Neural progenitor cell (in vitro differentiated cells): ENCODE measurements at regions not wholly inside any gene's neighbourhood (a gene's known extent, or its start where the extent isn't known, plus 50 kb on each side); places are given as distances from the start of the nearest gene placed in this dataset.
A peak's percentile ranks its signal among the peaks of the same experiment; 100 is the strongest.

Experiments used
- DNase-seq: peaks from one replicate; pipeline ENCODE4 v3.0.0-alpha.2; 2016; ENCODE audit warnings: low spot score
- H2AFZ ChIP-seq: fragments of 200-600 bp; sonication (generic); replicated peaks from 2 replicates; pipeline ENCODE4 v1.6.1; 2016; ENCODE audit warnings: antibody characterized with exemption
- H3F3A ChIP-seq: fragments of 200-600 bp; sonication (generic); 2 replicates; pipeline ENCODE4 v1.6.1; 2016; ENCODE audit warnings: antibody characterized with exemption, low read depth
- H3K27ac ChIP-seq: fragments of 200-600 bp; sonication (generic); 2 replicates; pipeline ENCODE4 v1.5.1; 2016; ENCODE audit warnings: mild to moderate bottlenecking
- H3K27me3 ChIP-seq: fragments of 200-600 bp; sonication (generic); 2 replicates; pipeline ENCODE4 v1.6.1; 2016; ENCODE audit warnings: mild to moderate bottlenecking, moderate library complexity
- H3K36me3 ChIP-seq: fragments of 200-600 bp; sonication (generic); 2 replicates; pipeline ENCODE4 v1.5.1; 2016
- H3K4me1 ChIP-seq: fragments of 200-600 bp; sonication (generic); 2 replicates; pipeline ENCODE4 v1.6.1; 2016; ENCODE audit warnings: mixed run types
- H3K4me2 ChIP-seq: fragments of 200-600 bp; sonication (generic); 2 replicates; pipeline ENCODE4 v1.6.1; 2016
- H3K4me3 ChIP-seq: fragments of 200-600 bp; sonication (generic); 2 replicates; pipeline ENCODE4 v1.5.1; 2016
- H3K79me2 ChIP-seq: fragments of 200-600 bp; sonication (generic); 2 replicates; pipeline ENCODE4 v1.6.1; 2016; ENCODE audit warnings: low read depth
- H3K9ac ChIP-seq: fragments of 200-600 bp; sonication (generic); 2 replicates; pipeline ENCODE4 v1.6.1; 2016
- H3K9me3 ChIP-seq: fragments of 200-600 bp; sonication (generic); 2 replicates; pipeline ENCODE4 v1.5.1; 2016; ENCODE audit warnings: low read depth
- H4K20me1 ChIP-seq: fragments of 200-600 bp; sonication (generic); 2 replicates; pipeline ENCODE4 v1.6.1; 2016; ENCODE audit warnings: low read depth
- H3K27ac Mint-ChIP-seq: 3 replicates; pipeline ENCODE4 v1.8.0; 2021; ENCODE audit warnings: mixed read lengths
- H3K27me3 Mint-ChIP-seq: 2 replicates; pipeline ENCODE4 v1.8.0; 2022; ENCODE audit warnings: low read depth, mild to moderate bottlenecking, inconsistent platforms, moderate library complexity, mixed read lengths; ENCODE audit not compliant: insufficient read depth
- H3K36me3 Mint-ChIP-seq: 3 replicates; pipeline ENCODE4 v1.8.0; 2021; ENCODE audit warnings: mixed read lengths
- H3K4me1 Mint-ChIP-seq: 3 replicates; pipeline ENCODE4 v1.8.0; 2021; ENCODE audit warnings: mixed read lengths
- H3K4me3 Mint-ChIP-seq: 3 replicates; pipeline ENCODE4 v1.8.0; 2021; ENCODE audit warnings: mild to moderate bottlenecking, moderate library complexity, mixed read lengths
- H3K9me3 Mint-ChIP-seq: 3 replicates; pipeline ENCODE4 v1.8.0; 2020; ENCODE audit warnings: mixed read lengths
- EZH2 ChIP-seq: fragments of 200-600 bp; sonication (generic); IDR thresholded peaks from 2 replicates; pipeline ENCODE4 v1.6.1; 2017; ENCODE audit warnings: antibody characterized with exemption, mild to moderate bottlenecking, moderate library complexity
- EZH2phosphoT487 ChIP-seq: fragments of 200-600 bp; sonication (generic); IDR thresholded peaks from 2 replicates; pipeline ENCODE4 v1.6.1; 2017; ENCODE audit warnings: antibody characterized with exemption
- TF ChIP-seq, protein P1 (sequence below): fragments of 200-600 bp; sonication (generic); IDR thresholded peaks from 2 replicates; pipeline ENCODE4 v1.5.1; 2017; ENCODE audit warnings: antibody characterized with exemption, mild to moderate bottlenecking

DNA sequence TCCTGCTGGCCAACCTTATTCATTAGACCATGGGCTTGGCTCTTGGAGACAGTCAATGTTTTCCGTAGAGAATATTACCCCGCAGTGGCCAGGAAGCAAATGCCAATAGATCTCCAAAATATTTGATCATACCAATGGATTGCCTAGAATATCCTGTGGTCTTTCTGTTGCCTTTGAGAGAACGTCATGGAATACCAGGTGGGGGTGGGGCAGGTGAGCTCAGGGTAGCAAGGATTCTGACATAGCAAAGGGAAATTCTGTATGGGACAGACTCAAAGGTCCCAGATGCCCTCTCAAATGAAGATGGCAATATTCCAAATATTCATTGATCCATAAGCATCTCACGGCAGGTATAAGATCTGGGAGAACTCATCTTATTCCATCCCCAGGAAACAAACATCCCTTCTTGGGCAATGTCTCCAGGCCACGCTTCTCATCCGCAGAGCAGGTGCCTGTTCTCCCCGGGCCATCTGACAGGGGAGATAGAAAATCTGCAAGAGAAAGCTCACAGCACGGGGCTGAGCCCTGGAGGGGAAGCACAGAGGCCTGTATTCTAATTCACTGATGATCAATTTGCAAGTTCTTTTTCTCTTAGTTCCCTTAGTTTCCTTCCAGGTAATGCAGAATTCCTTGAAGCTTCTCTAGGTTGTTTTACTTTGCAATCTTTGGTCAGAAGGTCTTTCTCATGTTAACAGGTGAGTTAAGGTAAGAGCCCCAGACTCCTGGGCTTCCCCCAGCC lies 69.6 kb upstream of the TSHZ3 start:
- H3K4me1 ChIP-seq = peaks cover 28% of the 10 kb centered on the region
- H3K36me3 ChIP-seq = no peaks in the 10 kb centered on the region
- H3K27me3 ChIP-seq = peaks cover 26% of the 10 kb centered on the region
- no peak overlapping the region for H3K4me3 ChIP-seq
- Mint-ChIP-seq H3K9me3 (no peaks in the 10 kb centered on the region), H3K4me1 (peaks cover 20% of the 10 kb centered on the region), H3K4me3 (no peak overlapping the region), H3K27me3 (peaks cover 8% of the 10 kb centered on the region), H3K27ac (no peak overlapping the region), H3K36me3 (no peaks in the 10 kb centered on the region)
- no peak for DNase-seq
- H3K4me2 ChIP-seq = no peak overlapping the region
- H3K9me3 ChIP-seq = no peaks in the 10 kb centered on the region
- no peaks in the 10 kb centered on the region for H3K79me2 ChIP-seq
- H3F3A ChIP-seq = peaks cover 12% of the 10 kb centered on the region
- no peaks in the 10 kb centered on the region for H4K20me1 ChIP-seq
- no peak for TF ChIP-seq EZH2
- TF ChIP-seq, protein P1, sequence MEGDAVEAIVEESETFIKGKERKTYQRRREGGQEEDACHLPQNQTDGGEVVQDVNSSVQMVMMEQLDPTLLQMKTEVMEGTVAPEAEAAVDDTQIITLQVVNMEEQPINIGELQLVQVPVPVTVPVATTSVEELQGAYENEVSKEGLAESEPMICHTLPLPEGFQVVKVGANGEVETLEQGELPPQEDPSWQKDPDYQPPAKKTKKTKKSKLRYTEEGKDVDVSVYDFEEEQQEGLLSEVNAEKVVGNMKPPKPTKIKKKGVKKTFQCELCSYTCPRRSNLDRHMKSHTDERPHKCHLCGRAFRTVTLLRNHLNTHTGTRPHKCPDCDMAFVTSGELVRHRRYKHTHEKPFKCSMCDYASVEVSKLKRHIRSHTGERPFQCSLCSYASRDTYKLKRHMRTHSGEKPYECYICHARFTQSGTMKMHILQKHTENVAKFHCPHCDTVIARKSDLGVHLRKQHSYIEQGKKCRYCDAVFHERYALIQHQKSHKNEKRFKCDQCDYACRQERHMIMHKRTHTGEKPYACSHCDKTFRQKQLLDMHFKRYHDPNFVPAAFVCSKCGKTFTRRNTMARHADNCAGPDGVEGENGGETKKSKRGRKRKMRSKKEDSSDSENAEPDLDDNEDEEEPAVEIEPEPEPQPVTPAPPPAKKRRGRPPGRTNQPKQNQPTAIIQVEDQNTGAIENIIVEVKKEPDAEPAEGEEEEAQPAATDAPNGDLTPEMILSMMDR = no peak
- no peak for TF ChIP-seq EZH2phosphoT487
- no peak overlapping the region for H3K9ac ChIP-seq
- no peak overlapping the region for H2AFZ ChIP-seq
- no peak overlapping the region for H3K27ac ChIP-seq

DNA sequence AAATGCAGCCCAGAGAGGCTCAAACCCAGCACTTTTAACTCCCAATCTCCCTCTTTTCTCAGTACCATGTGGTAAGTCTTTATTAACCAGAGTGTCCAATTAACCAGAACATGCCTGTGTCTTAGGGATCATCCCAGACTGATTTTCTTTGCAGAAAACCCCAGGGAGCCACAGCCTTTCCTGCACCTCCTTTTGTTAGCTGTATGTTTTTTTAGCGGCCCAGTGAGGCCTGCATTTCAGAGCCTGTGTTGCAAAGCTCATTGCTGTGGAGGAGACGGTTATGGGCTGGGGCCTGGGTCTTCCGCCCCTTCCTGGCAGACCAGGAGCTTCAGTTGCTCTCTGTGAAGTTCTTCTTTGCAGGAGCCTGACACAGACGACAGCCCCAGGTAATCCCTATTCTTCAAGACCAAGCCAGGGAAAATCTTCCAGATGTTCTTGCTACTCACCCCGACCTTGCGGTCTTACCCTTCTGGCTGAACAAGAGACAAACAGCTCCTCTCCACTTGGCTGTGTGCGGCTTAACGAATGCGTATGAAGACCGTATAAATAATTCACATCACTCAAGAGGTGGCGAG lies 70.7 kb upstream of the TSHZ3 start:
- H3K27ac Mint-ChIP-seq = no peak overlapping the region
- no peak overlapping the region for H3K4me3 Mint-ChIP-seq

DNA sequence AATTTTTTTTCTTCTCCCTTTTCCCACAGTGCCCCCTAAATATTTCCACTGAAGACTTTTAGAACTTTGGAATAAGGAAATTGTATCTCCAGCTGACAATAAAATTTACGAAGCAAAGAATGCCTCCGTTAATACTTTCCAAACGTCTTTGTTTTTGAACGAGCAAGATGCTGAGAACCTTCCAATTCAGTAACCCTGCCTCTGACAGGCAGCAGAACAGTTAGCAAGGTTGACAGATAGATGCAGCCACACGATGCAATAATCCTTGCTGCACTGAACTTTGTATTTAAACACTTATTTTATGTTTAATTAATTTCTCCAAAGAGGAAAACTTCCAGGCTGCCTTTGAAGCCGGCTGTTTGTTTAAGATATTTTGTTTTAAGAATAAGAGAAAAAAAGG lies 71.8 kb upstream of the TSHZ3 start:
- no peak for TF ChIP-seq EZH2phosphoT487
- Histone ChIP-seq H3K4me1 (peaks cover 40% of the 10 kb centered on the region), H3K27ac (no peak overlapping the region), H3K9ac (no peak overlapping the region), H2AFZ (no peak overlapping the region), H3F3A (peaks cover 15% of the 10 kb centered on the region), H4K20me1 (no peaks in the 10 kb centered on the region), H3K9me3 (no peaks in the 10 kb centered on the region), H3K27me3 (peaks cover 30% of the 10 kb centered on the region), H3K4me3 (no peak overlapping the region), H3K36me3 (no peaks in the 10 kb centered on the region), H3K4me2 (no peak overlapping the region), H3K79me2 (no peaks in the 10 kb centered on the region)
- H3K36me3 Mint-ChIP-seq = no peaks in the 10 kb centered on the region
- H3K9me3 Mint-ChIP-seq = no peaks in the 10 kb centered on the region
- no peak overlapping the region for H3K27ac Mint-ChIP-seq
- H3K27me3 Mint-ChIP-seq = peaks cover 6% of the 10 kb centered on the region
- H3K4me3 Mint-ChIP-seq = no peak overlapping the region
- no peak for DNase-seq
- peaks cover 20% of the 10 kb centered on the region for H3K4me1 Mint-ChIP-seq

More for the DNA sequence above, 70.7 kb upstream of the TSHZ3 start:
- DNase-seq = peak; percentile 55
- Histone ChIP-seq H2AFZ (no peak overlapping the region), H3F3A (peaks cover 14% of the 10 kb centered on the region), H3K79me2 (no peaks in the 10 kb centered on the region), H3K4me1 (peaks cover 33% of the 10 kb centered on the region), H4K20me1 (no peaks in the 10 kb centered on the region), H3K27me3 (peaks cover 26% of the 10 kb centered on the region), H3K36me3 (no peaks in the 10 kb centered on the region), H3K4me3 (no peak overlapping the region), H3K4me2 (no peak overlapping the region), H3K9ac (no peak overlapping the region), H3K27ac (no peak overlapping the region), H3K9me3 (no peaks in the 10 kb centered on the region)
- no peaks in the 10 kb centered on the region for H3K9me3 Mint-ChIP-seq
- H3K36me3 Mint-ChIP-seq = no peaks in the 10 kb centered on the region
- H3K4me1 Mint-ChIP-seq = peaks cover 20% of the 10 kb centered on the region
- peaks cover 8% of the 10 kb centered on the region for H3K27me3 Mint-ChIP-seq
- TF ChIP-seq EZH2phosphoT487 (no peak), EZH2 (no peak)
- TF ChIP-seq, protein P1 = no peak

- Mint-ChIP-seq H3K27me3 (peaks cover 6% of the 10 kb centered on the region), H3K4me1 (peaks cover 20% of the 10 kb centered on the region), H3K4me3 (no peak overlapping the region), H3K27ac (no peak overlapping the region), H3K9me3 (no peaks in the 10 kb centered on the region), H3K36me3 (no peaks in the 10 kb centered on the region)
- H3K36me3 ChIP-seq = no peaks in the 10 kb centered on the region
- H3K79me2 ChIP-seq = no peaks in the 10 kb centered on the region
- H2AFZ ChIP-seq = no peak overlapping the region
- TF ChIP-seq EZH2phosphoT487 (no peak), EZH2 (no peak)
- TF ChIP-seq, protein P1 = no peak
- no peaks in the 10 kb centered on the region for H3K9me3 ChIP-seq
- DNase-seq = peak; percentile 5
- no peaks in the 10 kb centered on the region for H4K20me1 ChIP-seq
- no peak overlapping the region for H3K27ac ChIP-seq
- peaks cover 30% of the 10 kb centered on the region for H3K27me3 ChIP-seq
- peaks cover 15% of the 10 kb centered on the region for H3F3A ChIP-seq
- no peak overlapping the region for H3K9ac ChIP-seq
- no peak overlapping the region for H3K4me3 ChIP-seq
- peaks cover 40% of the 10 kb centered on the region for H3K4me1 ChIP-seq
- H3K4me2 ChIP-seq = no peak overlapping the region
These were observed 72.6 kb upstream of the TSHZ3 start for GRCh38 chr19:31421856-31422255.
